Activated CD4-positive, alpha-beta T cell treated with anti-CD3 and anti-CD28 coated beads for 48 hours (primary cell): ENCODE measurements at regions not wholly inside any gene's neighbourhood (a gene's known extent, or its start where the extent isn't known, plus 50 kb on each side); places are given as distances from the start of the nearest gene placed in this dataset.
"Not testable (repeated sequence)": the region's sequence is repeated elsewhere in the genome, so short reads cannot be mapped to it uniquely, and the experiment has no call there.

Experiments used
- DNase-seq: peaks from one replicate; pipeline ENCODE4 v3.0.0-alpha.2; 2020

DNA sequence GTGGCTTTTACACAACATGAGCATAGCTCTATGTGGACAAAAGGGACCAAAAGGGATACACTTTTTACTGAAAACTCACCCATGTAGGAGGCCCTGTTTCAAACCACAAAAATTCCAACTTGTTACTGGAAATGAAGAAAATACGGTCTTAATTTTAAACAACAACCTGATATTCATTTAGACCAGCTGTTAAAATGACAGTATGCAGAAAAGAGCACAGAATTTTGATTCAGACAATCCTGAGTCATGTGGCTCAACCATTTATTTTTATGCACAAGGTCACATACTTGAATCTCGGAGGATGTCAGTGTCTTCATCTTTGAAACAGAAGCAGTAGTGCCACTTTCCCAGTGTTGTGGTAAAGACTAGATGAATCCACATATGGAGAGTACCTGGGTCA lies 426.5 kb upstream of the NFE2L3 start:
- no peak for DNase-seq

DNA sequence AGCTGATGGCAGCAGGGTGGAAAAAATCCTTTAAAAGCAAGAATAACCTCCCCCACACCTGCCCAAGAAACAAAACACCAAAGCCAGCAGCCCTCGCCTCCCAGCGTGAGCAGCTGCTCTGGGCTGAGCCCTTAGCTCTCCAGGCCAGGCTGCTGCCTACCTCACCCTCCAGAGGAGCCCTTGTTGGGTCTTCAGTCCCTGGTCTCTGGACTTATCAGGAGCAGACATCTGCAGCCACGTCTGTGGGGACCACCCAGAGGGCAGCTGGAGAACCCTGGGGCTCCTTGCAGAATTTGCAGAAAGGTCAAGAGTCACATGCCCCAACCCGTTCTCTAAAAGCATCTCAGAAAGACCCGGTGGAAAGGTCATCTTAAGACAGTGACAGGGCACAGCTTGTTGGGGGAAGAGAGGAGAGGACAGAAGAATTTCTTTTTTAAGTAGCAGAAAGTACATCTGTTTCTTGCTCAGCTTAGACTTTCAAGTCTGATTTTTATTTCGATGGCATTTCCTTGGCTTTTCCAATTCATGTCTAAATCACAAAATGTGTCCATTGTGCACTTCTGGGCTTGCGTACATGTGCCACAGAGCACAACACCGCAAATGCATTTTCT lies 425.7 kb upstream of the NFE2L3 start:
- no peak for DNase-seq

DNA sequence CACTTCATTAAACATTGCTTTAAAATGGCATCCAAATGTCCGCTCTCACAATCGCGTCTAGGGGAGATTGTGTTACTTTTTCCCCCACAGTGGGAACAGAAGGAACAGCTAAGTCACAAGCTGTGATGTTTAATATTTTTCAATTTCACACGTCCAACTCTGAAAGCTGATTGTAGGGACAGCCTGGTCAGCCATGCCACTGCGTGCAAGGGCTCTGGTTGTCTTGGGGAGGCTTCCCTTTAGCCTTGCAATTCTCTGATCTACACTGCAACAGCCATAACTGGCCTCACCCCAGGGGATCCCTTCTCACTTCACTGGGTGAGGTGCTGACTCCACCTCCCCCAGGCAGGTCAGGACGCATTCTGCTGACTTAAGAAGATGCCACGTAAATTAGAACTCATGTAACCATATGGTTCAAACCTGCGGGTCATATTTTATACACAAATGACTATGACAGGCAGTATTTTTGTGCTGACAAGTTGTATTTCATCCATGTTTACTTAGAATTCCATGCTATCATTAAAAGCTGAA lies 425.2 kb upstream of the NFE2L3 start:
- no peak for DNase-seq

DNA sequence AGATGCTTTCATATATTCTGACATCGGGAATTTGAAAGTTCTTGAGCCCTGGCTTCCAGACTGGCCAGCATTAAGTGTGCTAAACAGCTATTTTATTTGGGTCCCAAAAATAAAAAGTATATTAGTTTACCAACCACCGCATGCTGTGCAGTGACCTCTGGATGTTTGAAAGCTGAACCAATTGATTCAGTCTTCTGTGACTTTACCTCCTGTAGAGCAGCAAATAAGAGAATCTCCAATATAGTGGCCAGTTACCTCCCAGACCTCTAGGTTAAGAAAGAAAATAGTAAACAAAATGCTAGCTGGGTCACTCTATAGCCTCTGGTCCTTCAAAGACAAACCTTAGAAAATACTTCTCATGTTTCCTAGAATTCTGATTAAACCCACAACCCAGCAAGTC lies 424.6 kb upstream of the NFE2L3 start:
- DNase-seq = no peak

DNA sequence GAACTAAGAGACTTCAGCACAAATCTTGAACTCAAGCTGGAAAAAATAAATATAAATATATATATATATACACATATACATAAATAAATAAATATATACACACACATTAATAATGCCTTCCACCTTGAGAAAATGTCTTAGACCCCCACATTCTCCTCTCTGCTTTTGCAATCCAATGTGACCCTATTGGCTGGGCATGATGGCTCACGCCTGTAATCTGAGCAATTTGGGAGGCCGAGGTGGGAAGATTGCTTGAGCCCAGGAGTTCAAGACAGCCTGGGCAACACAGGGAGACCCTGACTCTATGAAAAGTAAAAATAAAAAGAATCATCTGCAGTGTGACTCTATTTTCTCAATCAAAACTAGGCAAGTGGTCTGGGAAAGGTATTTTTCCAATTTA lies 424.1 kb upstream of the NFE2L3 start:
- no peak for DNase-seq

- no peak for DNase-seq
These were observed 420.7 kb upstream of the NFE2L3 start for GRCh38 chr7:25731068-25731845.

DNA sequence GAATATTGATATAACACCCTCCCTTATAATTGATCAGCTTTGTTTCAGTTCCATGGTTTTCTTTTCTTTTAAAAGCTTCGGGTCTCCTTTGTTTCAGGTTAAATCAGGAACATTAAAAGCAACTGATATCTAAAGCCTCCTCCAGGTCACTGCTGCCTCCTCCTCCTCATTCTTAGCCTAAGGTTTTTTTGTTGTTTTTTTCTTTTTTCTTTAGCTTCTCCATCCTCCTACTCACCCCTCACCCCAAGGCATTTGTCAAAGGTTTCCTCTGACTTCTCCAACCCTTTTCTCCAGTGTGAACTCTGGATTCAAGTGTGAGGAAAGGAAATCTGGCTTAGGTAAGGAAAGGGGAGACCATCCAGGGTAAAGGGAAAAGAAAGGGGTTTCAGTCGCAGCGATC lies 420.2 kb upstream of the NFE2L3 start:
- no peak for DNase-seq

GRCh38 chr7:25732766-25733217 lies 419.2 kb upstream of the NFE2L3 start:
- no peak for DNase-seq

DNA sequence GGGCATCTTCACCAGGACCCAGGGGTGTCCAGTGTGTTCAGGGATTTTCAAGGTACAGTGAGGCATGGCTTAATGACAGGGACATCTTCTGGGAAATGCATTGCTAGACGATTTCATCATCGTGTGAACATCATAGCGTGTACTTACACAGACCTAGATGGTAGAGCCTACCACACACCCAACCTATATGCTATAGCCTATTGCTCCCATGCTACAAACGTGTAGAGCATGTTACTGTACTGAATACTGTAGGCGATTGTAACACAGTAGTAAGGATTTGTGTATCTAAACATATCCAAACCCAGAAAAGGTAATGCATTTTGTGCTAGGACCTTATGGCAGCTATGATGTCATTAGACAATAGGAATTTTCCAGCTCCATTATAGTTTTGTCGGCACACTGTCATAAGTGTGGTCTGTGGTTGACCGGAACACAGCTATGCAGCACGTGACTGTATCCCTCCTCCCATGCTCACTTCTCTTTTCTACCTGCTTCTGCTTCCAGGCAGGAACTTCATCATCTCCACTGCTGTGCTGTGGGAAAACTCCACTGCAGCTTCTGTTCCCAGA lies 416.2 kb upstream of the NFE2L3 start:
- no peak for DNase-seq

GRCh38 chr7:25738528-25738927 lies 413.5 kb upstream of the NFE2L3 start:
- no peak for DNase-seq

DNA sequence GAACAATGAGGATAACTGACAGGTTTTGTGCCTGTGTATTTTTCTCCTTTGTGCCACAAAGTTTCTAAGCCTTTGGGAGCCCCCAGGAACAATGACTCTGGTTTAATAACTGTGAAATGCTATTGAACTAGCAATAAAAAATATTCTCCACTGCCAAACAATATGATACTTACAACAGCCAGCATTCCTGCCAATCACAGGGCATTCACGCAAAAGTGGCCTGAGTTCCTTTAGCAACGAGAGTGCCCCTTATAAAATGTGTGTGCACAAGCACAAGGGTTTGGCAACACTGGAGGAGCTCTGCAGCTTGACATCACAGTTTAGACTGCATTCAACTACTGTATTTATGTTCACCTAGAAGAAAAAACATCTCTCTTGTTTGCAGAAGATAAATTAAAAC lies 412.9 kb upstream of the NFE2L3 start:
- no peak for DNase-seq

- DNase-seq = no peak
These were observed 409.7 kb upstream of the NFE2L3 start for GRCh38 chr7:25742316-25742715.

- DNase-seq = not testable (repeated sequence)
These were observed 408.1 kb upstream of the NFE2L3 start for GRCh38 chr7:25743670-25744451.

GRCh38 chr7:25750744-25751508 lies 401.1 kb upstream of the NFE2L3 start:
- no peak for DNase-seq

DNA sequence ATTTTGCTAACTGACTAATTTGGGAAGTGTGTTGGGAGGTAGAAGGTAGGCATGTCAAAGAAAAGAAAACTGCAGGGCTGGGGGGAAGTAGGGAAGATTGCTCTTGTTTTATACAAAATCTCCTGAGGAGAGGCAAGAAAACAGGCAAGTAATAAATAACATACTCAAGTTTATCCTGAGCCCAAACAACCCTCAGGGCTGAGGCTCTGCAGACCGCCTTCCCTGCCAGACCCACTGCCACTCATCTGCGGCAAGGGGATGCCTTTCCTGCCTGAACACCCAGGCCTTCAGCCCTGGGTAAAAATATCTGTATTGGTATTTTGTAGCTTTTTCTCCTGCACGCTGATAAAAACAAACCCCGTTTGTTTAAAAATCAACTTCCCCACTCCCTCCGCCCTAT lies 399.8 kb upstream of the NFE2L3 start:
- no peak for DNase-seq

GRCh38 chr7:25752967-25753791 lies 398.8 kb upstream of the NFE2L3 start:
- no peak for DNase-seq

DNA sequence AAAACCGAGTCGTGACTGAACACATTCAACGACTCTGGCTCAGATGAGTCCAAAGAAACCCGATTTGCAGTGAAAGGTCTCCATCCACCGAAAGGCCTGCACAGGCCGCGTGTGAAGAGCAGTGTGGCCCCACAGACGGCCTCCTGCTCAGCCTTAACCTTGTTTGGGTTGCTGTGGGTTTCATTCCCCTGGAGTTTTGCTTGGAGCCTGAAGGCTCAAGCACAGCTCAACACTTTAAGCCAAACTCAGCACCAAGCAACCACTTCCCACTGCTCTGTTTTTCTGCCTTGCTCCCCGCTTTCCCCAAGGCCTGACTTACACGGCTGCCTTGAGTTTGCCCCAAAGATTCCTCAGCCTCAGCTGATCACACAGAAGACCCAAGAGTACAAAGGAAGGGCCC lies 398.2 kb upstream of the NFE2L3 start:
- DNase-seq = no peak

DNA sequence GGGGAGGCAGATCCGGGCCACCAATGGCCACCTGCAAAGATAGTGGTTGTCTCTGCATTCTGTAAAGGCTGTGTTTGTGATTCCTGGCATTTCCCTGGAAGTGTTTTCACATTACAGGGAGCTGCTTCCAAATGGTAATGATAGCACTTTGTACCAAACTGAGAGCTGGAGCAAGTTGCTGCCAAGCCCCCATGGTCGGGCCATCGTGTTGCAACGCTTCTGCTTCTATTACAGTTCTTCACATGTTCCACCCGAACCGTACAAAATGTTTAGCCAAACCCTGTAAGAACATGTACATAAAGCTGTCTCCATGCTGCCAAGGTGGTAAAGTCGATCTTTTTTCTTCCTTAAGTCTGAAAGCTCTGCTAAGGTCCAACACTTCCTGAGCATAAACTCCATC lies 397.7 kb upstream of the NFE2L3 start:
- no peak for DNase-seq

DNA sequence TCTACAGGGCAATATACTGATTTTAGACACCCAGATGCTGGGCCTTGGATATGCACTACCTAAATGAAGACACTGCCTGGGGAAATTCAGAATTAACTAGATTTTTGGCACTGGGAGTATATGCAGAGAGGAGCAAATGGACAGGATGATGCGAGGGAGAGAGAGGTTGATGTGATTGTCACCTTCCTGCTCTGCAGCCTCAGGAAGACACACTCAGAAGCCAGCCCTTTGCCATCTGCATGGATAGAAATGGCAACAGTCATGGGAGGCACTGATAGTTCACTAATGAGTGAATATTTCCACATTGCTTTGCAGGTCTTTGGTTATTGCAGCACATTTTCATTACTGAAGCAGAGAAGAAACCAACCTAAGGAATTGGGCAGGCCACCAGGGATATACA lies 397.2 kb upstream of the NFE2L3 start:
- DNase-seq = no peak

DNA sequence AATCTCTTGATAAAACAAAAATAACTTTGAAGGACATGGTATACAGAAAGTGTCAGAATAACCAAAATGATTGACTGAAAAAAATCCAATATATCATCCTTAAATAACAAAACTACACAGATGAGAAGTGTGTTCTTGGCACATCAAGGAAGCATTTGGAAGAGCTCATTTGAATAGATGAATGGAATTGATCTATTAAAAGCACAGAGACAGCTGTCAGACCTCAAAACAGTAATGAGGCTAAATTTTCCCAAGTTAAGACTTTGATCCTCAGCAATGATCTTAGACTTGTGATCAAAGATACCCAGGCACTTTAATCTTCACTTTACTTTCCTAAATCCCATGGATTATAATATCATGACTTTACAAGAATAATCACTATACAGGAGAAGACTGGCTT lies 395.4 kb upstream of the NFE2L3 start:
- no peak for DNase-seq

- DNase-seq = no peak
These were observed 393.4 kb upstream of the NFE2L3 start for GRCh38 chr7:25758559-25758958.

DNA sequence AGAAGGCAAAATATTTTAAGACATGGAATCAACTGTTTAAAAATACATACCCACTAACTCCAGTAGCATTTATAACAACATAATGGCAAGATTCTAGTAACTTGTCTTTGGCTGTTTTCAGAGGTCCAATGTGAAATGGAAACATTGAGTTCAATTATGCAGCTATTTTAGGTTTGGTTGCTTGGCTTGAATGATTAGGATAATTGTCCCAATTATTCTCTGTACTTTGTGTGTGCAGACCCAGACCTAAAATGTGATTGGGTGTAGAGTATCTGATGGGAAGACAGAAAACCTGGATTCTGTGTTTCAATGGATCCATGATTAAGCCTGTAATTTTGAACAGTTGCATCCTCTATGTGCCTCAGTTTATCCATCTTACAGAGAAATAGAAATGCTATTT lies 392.7 kb upstream of the NFE2L3 start:
- no peak for DNase-seq
